ENCODE measurements at regions not wholly inside any gene's neighbourhood (a gene's known extent, or its start where the extent isn't known, plus 50 kb on each side); places are given as distances from the start of the nearest gene placed in this dataset.

DNA sequence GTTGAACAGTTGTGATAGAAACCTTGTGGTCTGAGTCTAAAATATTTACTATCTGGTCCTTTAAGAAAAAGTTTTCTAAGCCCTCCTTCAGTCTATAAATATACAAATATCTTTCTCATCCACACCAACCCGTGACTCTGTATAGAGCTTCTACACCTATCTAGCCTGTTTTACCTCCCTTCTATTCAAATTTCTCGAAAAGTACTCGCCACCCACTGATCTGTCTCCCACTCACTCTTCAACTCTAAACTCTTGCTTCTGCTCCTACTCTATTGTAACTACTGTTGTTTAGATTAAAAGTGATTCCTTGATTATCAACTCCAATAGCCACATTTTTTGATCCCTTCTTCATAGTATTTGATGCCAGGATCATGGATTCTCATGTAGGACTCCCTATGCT, 329.4 kb upstream of the MAN1A1 start:
- TF ChIP-seq, protein P1, sequence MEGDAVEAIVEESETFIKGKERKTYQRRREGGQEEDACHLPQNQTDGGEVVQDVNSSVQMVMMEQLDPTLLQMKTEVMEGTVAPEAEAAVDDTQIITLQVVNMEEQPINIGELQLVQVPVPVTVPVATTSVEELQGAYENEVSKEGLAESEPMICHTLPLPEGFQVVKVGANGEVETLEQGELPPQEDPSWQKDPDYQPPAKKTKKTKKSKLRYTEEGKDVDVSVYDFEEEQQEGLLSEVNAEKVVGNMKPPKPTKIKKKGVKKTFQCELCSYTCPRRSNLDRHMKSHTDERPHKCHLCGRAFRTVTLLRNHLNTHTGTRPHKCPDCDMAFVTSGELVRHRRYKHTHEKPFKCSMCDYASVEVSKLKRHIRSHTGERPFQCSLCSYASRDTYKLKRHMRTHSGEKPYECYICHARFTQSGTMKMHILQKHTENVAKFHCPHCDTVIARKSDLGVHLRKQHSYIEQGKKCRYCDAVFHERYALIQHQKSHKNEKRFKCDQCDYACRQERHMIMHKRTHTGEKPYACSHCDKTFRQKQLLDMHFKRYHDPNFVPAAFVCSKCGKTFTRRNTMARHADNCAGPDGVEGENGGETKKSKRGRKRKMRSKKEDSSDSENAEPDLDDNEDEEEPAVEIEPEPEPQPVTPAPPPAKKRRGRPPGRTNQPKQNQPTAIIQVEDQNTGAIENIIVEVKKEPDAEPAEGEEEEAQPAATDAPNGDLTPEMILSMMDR (IDR thresholded peaks at IDR 0.05): no peak
- TF ChIP-seq POLR2A (IDR thresholded peaks at IDR 0.05): no peak

All from Peyer's patch (tissue), 4 donors.